ENCODE measurements at regions not wholly inside any gene's neighbourhood (a gene's known extent, or its start where the extent isn't known, plus 50 kb on each side); places are given as distances from the start of the nearest gene placed in this dataset.
"Not testable (repeated sequence)": the region's sequence is repeated elsewhere in the genome, so short reads cannot be mapped to it uniquely, and the experiment has no call there.

- CTCF ChIA-PET, H3K27me3 Mint-ChIP-seq, H3K27ac Mint-ChIP-seq, H3K4me1 Mint-ChIP-seq, H3K4me3 Mint-ChIP-seq, DNase-seq, H3K36me3 Mint-ChIP-seq: not testable (repeated sequence)
- H3K9me3 Mint-ChIP-seq: peaks cover 12% of the 10 kb centered on the region
Measured at GRCh38 chr6:23821141-23821540, 304.9 kb upstream of the NRSN1 start.

- no peaks in the 10 kb centered on the region for H3K36me3 Mint-ChIP-seq
- H3K27ac Mint-ChIP-seq: no peak overlapping the region
- DNase-seq: no peak
- no peaks in the 10 kb centered on the region for H3K4me1 Mint-ChIP-seq
- no peaks in the 10 kb centered on the region for H3K27me3 Mint-ChIP-seq
- CTCF ChIA-PET: no interaction called here
- peaks cover 8% of the 10 kb centered on the region for H3K9me3 Mint-ChIP-seq
- H3K4me3 Mint-ChIP-seq: no peak overlapping the region
Measured at GRCh38 chr6:23823421-23823820, 302.6 kb upstream of the NRSN1 start.

- Mint-ChIP-seq H3K4me1 (no peaks in the 10 kb centered on the region), H3K4me3 (no peak overlapping the region), H3K27me3 (no peaks in the 10 kb centered on the region), H3K27ac (no peak overlapping the region), H3K36me3 (no peaks in the 10 kb centered on the region), H3K9me3 (peaks cover 2% of the 10 kb centered on the region)
- CTCF ChIA-PET: no interaction called here
- DNase-seq: no peak
Measured at GRCh38 chr6:23826572-23826971, 299.4 kb upstream of the NRSN1 start.

- CTCF ChIA-PET: no interaction called here
- DNase-seq: no peak
- Mint-ChIP-seq H3K4me1 (no peaks in the 10 kb centered on the region), H3K27ac (no peak overlapping the region), H3K27me3 (no peaks in the 10 kb centered on the region), H3K4me3 (no peak overlapping the region), H3K9me3 (peaks cover 2% of the 10 kb centered on the region), H3K36me3 (no peaks in the 10 kb centered on the region)
Measured at GRCh38 chr6:23828861-23829260, 297.2 kb upstream of the NRSN1 start.

- H3K9me3 Mint-ChIP-seq: no peaks in the 10 kb centered on the region
- CTCF ChIA-PET: no interaction called here
- no peak overlapping the region for H3K4me3 Mint-ChIP-seq
- no peaks in the 10 kb centered on the region for H3K4me1 Mint-ChIP-seq
- H3K36me3 Mint-ChIP-seq: no peaks in the 10 kb centered on the region
- H3K27me3 Mint-ChIP-seq: no peaks in the 10 kb centered on the region
- no peak overlapping the region for H3K27ac Mint-ChIP-seq
- no peak for DNase-seq
Measured at GRCh38 chr6:23841116-23841515, 284.9 kb upstream of the NRSN1 start.

GRCh38 chr6:23842760-23843159 is 283.3 kb upstream of the NRSN1 start:
- CTCF ChIA-PET: no interaction called here
- no peaks in the 10 kb centered on the region for H3K27me3 Mint-ChIP-seq
- H3K9me3 Mint-ChIP-seq: no peaks in the 10 kb centered on the region
- no peaks in the 10 kb centered on the region for H3K4me1 Mint-ChIP-seq
- no peak for DNase-seq
- H3K4me3 Mint-ChIP-seq: no peak overlapping the region
- no peaks in the 10 kb centered on the region for H3K36me3 Mint-ChIP-seq
- H3K27ac Mint-ChIP-seq: no peak overlapping the region

- no peaks in the 10 kb centered on the region for H3K4me1 Mint-ChIP-seq
- CTCF ChIA-PET: no interaction called here
- DNase-seq: no peak
- H3K27me3 Mint-ChIP-seq: no peaks in the 10 kb centered on the region
- no peak overlapping the region for H3K4me3 Mint-ChIP-seq
- no peak overlapping the region for H3K27ac Mint-ChIP-seq
- no peaks in the 10 kb centered on the region for H3K36me3 Mint-ChIP-seq
- peaks cover 6% of the 10 kb centered on the region for H3K9me3 Mint-ChIP-seq
Measured at GRCh38 chr6:23851522-23851921, 274.5 kb upstream of the NRSN1 start.

GRCh38 chr6:23853566-23854133 is 272.4 kb upstream of the NRSN1 start:
- DNase-seq, H3K27ac Mint-ChIP-seq, H3K36me3 Mint-ChIP-seq, H3K4me3 Mint-ChIP-seq, CTCF ChIA-PET, H3K4me1 Mint-ChIP-seq, H3K27me3 Mint-ChIP-seq: not testable (repeated sequence)
- H3K9me3 Mint-ChIP-seq: peaks cover 12% of the 10 kb centered on the region

- H3K36me3 Mint-ChIP-seq, H3K4me1 Mint-ChIP-seq, H3K27ac Mint-ChIP-seq, DNase-seq, H3K4me3 Mint-ChIP-seq, H3K27me3 Mint-ChIP-seq, CTCF ChIA-PET: not testable (repeated sequence)
- H3K9me3 Mint-ChIP-seq: peaks cover 12% of the 10 kb centered on the region
Measured at GRCh38 chr6:23854154-23854553, 271.9 kb upstream of the NRSN1 start.

- no peaks in the 10 kb centered on the region for H3K4me1 Mint-ChIP-seq
- H3K27me3 Mint-ChIP-seq: no peaks in the 10 kb centered on the region
- DNase-seq: no peak
- no peak overlapping the region for H3K27ac Mint-ChIP-seq
- H3K4me3 Mint-ChIP-seq: no peak overlapping the region
- no peaks in the 10 kb centered on the region for H3K36me3 Mint-ChIP-seq
- CTCF ChIA-PET: no interaction called here
- peaks cover 17% of the 10 kb centered on the region for H3K9me3 Mint-ChIP-seq
Measured at GRCh38 chr6:23855497-23856116, 270.4 kb upstream of the NRSN1 start.

- CTCF ChIA-PET: interaction anchor here (0.9 kb wide), 1 partner anchor 134 kb away, joined by 3 read pairs; no protein-coding TSS in a partner anchor
- no peaks in the 10 kb centered on the region for H3K27me3 Mint-ChIP-seq
- no peak overlapping the region for H3K4me3 Mint-ChIP-seq
- no peaks in the 10 kb centered on the region for H3K36me3 Mint-ChIP-seq
- H3K27ac Mint-ChIP-seq: no peak overlapping the region
- DNase-seq: no peak
- no peaks in the 10 kb centered on the region for H3K9me3 Mint-ChIP-seq
- no peaks in the 10 kb centered on the region for H3K4me1 Mint-ChIP-seq
Measured at GRCh38 chr6:23870496-23870895, 255.5 kb upstream of the NRSN1 start.

- Mint-ChIP-seq H3K4me3 (no peak overlapping the region), H3K27me3 (no peaks in the 10 kb centered on the region), H3K4me1 (no peaks in the 10 kb centered on the region), H3K36me3 (no peaks in the 10 kb centered on the region), H3K9me3 (no peaks in the 10 kb centered on the region), H3K27ac (no peak overlapping the region)
- no peak for DNase-seq
- CTCF ChIA-PET: no interaction called here
Measured at GRCh38 chr6:23873161-23873560, 252.9 kb upstream of the NRSN1 start.

GRCh38 chr6:23875006-23875405 is 251.0 kb upstream of the NRSN1 start:
- no peak for DNase-seq
- Mint-ChIP-seq H3K27me3 (no peaks in the 10 kb centered on the region), H3K27ac (no peak overlapping the region), H3K4me1 (no peaks in the 10 kb centered on the region), H3K4me3 (no peak overlapping the region), H3K36me3 (no peaks in the 10 kb centered on the region), H3K9me3 (no peaks in the 10 kb centered on the region)
- CTCF ChIA-PET: no interaction called here

GRCh38 chr6:23879816-23880215 is 246.2 kb upstream of the NRSN1 start:
- no peak for DNase-seq
- no peaks in the 10 kb centered on the region for H3K27me3 Mint-ChIP-seq
- H3K4me3 Mint-ChIP-seq: no peak overlapping the region
- H3K27ac Mint-ChIP-seq: no peak overlapping the region
- CTCF ChIA-PET: no interaction called here
- no peaks in the 10 kb centered on the region for H3K9me3 Mint-ChIP-seq
- H3K36me3 Mint-ChIP-seq: no peaks in the 10 kb centered on the region
- H3K4me1 Mint-ChIP-seq: no peaks in the 10 kb centered on the region

GRCh38 chr6:23890543-23891227 is 235.3 kb upstream of the NRSN1 start:
- no peaks in the 10 kb centered on the region for H3K4me1 Mint-ChIP-seq
- peaks cover 3% of the 10 kb centered on the region for H3K9me3 Mint-ChIP-seq
- H3K36me3 Mint-ChIP-seq: no peaks in the 10 kb centered on the region
- no peak overlapping the region for H3K27ac Mint-ChIP-seq
- CTCF ChIA-PET: no interaction called here
- no peak overlapping the region for H3K4me3 Mint-ChIP-seq
- no peaks in the 10 kb centered on the region for H3K27me3 Mint-ChIP-seq
- DNase-seq: no peak

Data from activated naive CD4-positive, alpha-beta T cell treated with anti-CD3 and anti-CD28 coated beads, Interleukin-2, amount 10 ng/mL, durations not matched to agents 7 days and 5 days (primary cell).